ENCODE measurements at regions not wholly inside any gene's neighbourhood (a gene's known extent, or its start where the extent isn't known, plus 50 kb on each side); places are given as distances from the start of the nearest gene placed in this dataset.

DNA sequence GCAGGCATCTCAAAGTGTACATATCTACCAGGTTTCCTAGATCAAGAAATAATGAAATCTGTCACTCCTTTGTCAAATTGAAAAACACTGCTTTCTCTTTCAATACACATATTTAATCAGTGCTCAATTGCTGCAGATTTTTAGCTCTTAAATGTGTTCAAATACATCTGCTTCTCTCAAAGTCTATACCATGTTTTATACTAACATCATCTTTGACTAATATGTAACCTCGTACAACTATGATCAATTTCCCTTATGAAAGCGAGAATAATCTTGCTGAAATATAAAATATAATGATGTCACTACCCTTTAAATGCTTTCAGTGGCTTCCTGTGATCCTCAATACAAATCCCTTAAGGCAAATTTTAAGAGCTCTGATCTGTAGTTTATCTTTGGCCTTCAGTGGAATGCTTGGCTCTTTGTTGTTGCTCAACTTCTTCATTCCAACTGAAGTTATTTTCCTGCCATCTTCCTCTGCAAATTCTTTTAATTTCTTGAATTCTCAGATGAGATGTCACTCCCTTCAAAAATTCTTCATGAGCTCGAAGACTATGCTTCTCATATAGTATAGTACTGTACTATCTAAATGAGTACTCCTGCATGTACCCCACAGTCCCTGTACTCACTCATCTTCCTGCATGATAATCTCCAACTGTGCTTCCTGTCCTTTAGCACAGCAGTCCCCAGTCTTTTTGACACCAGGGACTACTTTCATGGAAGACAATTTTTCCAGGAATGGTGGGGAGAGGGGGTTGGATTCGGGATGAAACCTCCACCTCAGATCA, 545.1 kb upstream of the GJE1 start:
- H3K4me1 Mint-ChIP-seq = peaks cover 4% of the 10 kb centered on the region
- H3K36me3 Mint-ChIP-seq (ENCODE audit: low read depth) = no peaks in the 10 kb centered on the region
- H3K27me3 Mint-ChIP-seq = peaks cover 25% of the 10 kb centered on the region
- no peaks in the 10 kb centered on the region for H3K9me3 ChIP-seq (ENCODE audit: control insufficient read depth, low read length, poor library complexity, severe bottlenecking)
- H3K4me3 Mint-ChIP-seq = no peak overlapping the region
- ATAC-seq (no peak), DNase-seq (no peak)
- no peak overlapping the region for H3K27ac Mint-ChIP-seq

GRCh38 chr6:141580988-141581552, 551.7 kb upstream of the GJE1 start:
- peaks cover 6% of the 10 kb centered on the region for H3K27me3 Mint-ChIP-seq
- ATAC-seq (no peak), DNase-seq (no peak)
- H3K36me3 Mint-ChIP-seq (ENCODE audit: low read depth) = no peaks in the 10 kb centered on the region
- no peak overlapping the region for H3K27ac Mint-ChIP-seq
- H3K4me3 Mint-ChIP-seq = no peak overlapping the region
- peaks cover 2% of the 10 kb centered on the region for H3K4me1 Mint-ChIP-seq
- H3K9me3 ChIP-seq (ENCODE audit: control insufficient read depth, low read length, poor library complexity, severe bottlenecking) = no peaks in the 10 kb centered on the region

GRCh38 chr6:141580131-141580530, 552.6 kb upstream of the GJE1 start:
- Mint-ChIP-seq H3K27ac (no peak overlapping the region), H3K36me3 (ENCODE audit: low read depth) (no peaks in the 10 kb centered on the region), H3K27me3 (no peaks in the 10 kb centered on the region), H3K4me3 (no peak overlapping the region), H3K4me1 (peaks cover 2% of the 10 kb centered on the region)
- no peaks in the 10 kb centered on the region for H3K9me3 ChIP-seq (ENCODE audit: control insufficient read depth, low read length, poor library complexity, severe bottlenecking)
- no peak for DNase-seq
- no peak for ATAC-seq

DNA sequence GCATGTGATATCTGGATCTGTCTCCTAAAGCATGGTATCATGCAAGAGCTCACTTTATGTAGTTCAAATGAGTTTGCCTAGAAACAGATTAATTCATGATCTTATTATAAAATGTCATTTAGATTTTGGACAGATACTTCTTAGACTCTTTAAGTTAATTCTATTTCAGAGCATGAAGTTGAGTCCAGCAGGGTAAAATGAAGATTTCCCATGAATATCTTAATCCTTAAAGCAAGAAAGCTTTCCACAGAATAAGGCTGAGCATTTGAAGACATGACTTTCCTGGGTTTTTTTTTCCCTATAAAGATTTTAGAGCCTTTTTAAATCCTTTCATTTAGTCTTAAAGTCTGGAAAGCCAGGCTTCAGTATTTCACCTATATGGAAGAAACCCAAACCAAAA, 556.0 kb upstream of the GJE1 start:
- H3K4me1 Mint-ChIP-seq = no peaks in the 10 kb centered on the region
- H3K4me3 Mint-ChIP-seq = no peak overlapping the region
- no peaks in the 10 kb centered on the region for H3K9me3 ChIP-seq (ENCODE audit: control insufficient read depth, low read length, poor library complexity, severe bottlenecking)
- H3K27me3 Mint-ChIP-seq = no peaks in the 10 kb centered on the region
- ATAC-seq (no peak), DNase-seq (no peak)
- H3K36me3 Mint-ChIP-seq (ENCODE audit: low read depth) = no peaks in the 10 kb centered on the region
- no peak overlapping the region for H3K27ac Mint-ChIP-seq

- H3K27me3 Mint-ChIP-seq = peaks cover 10% of the 10 kb centered on the region
- H3K4me3 Mint-ChIP-seq = peak overlapping the region; percentile 93
Measured at GRCh38 chr6:141562851-141563763, 569.6 kb upstream of the GJE1 start.

GRCh38 chr6:141562186-141562811, 570.4 kb upstream of the GJE1 start:
- no peak for DNase-seq
- Mint-ChIP-seq H3K36me3 (ENCODE audit: low read depth) (no peaks in the 10 kb centered on the region), H3K4me1 (peaks cover 18% of the 10 kb centered on the region), H3K27me3 (peaks cover 10% of the 10 kb centered on the region), H3K27ac (peak overlapping the region; percentile 93), H3K4me3 (peak overlapping the region; percentile 93)
- ATAC-seq = peak; percentile 56
- no peaks in the 10 kb centered on the region for H3K9me3 ChIP-seq (ENCODE audit: control insufficient read depth, low read length, poor library complexity, severe bottlenecking)

More at GRCh38 chr6:141562851-141563763, 569.6 kb upstream of the GJE1 start:
- Mint-ChIP-seq H3K4me1 (peaks cover 18% of the 10 kb centered on the region), H3K36me3 (ENCODE audit: low read depth) (no peaks in the 10 kb centered on the region), H3K27ac (peak overlapping the region; percentile 93)
- H3K9me3 ChIP-seq (ENCODE audit: control insufficient read depth, low read length, poor library complexity, severe bottlenecking) = no peaks in the 10 kb centered on the region
- ATAC-seq (peak; percentile 97), DNase-seq (peak; percentile 14 to 53 (median 32))

GRCh38 chr6:141561154-141561553, 571.6 kb upstream of the GJE1 start:
- H3K4me3 Mint-ChIP-seq = no peak overlapping the region
- no peak for DNase-seq

DNA sequence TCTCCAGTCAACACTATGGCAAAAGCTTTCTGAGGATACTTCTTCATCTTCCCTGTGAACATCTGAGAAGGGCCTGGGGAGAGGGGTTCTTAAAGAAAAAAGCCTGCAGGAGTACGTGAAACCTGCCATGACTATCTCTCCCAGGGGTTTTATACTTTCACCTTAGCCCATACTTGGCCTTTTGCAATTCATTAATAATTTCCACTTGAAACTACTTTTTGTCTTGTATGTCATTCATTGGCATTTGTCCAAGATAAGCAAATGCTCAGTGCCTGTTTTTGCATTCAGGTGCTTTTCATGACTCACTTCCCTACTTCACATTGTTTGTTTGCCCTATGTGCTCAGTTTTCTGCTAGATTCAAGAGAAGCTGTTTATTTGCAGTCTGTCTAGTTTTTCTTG, 580.3 kb upstream of the GJE1 start:
- peaks cover 2% of the 10 kb centered on the region for H3K36me3 Mint-ChIP-seq (ENCODE audit: low read depth)
- H3K9me3 ChIP-seq (ENCODE audit: control insufficient read depth, low read length, poor library complexity, severe bottlenecking) = peaks cover 9% of the 10 kb centered on the region
- no peaks in the 10 kb centered on the region for H3K27me3 Mint-ChIP-seq
- H3K4me1 Mint-ChIP-seq = peaks cover 3% of the 10 kb centered on the region
- H3K27ac Mint-ChIP-seq = no peak overlapping the region
- DNase-seq (no peak), ATAC-seq (no peak)
- H3K4me3 Mint-ChIP-seq = no peak overlapping the region

More at GRCh38 chr6:141561154-141561553, 571.6 kb upstream of the GJE1 start:
- H3K36me3 Mint-ChIP-seq (ENCODE audit: low read depth) = no peaks in the 10 kb centered on the region
- peaks cover 18% of the 10 kb centered on the region for H3K4me1 Mint-ChIP-seq
- no peaks in the 10 kb centered on the region for H3K9me3 ChIP-seq (ENCODE audit: control insufficient read depth, low read length, poor library complexity, severe bottlenecking)
- H3K27ac Mint-ChIP-seq = no peak overlapping the region
- peaks cover 10% of the 10 kb centered on the region for H3K27me3 Mint-ChIP-seq
- ATAC-seq = no peak

DNA sequence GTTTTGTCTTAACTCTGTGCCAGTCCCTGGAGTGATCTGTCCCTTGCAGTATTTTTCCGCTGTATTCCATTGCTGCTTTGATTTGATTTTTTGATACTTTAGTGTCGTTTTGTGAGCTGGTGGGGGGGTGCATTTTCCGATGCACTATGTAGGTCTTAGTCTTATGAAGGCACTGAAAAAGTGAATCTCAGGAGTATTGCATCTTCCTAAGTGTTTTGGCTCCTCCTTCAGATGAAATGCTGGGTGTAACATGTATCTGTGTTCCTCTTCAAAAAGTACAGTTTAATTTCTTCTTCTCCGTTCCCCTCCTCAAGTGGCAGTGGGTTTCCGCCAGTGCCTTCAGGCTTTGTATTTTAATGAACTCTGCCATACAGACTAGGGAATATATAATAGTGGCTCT, 580.7 kb upstream of the GJE1 start:
- Mint-ChIP-seq H3K36me3 (ENCODE audit: low read depth) (peaks cover 2% of the 10 kb centered on the region), H3K27me3 (no peaks in the 10 kb centered on the region), H3K4me1 (peaks cover 3% of the 10 kb centered on the region), H3K4me3 (no peak overlapping the region), H3K27ac (no peak overlapping the region)
- no peak for DNase-seq
- no peak for ATAC-seq
- H3K9me3 ChIP-seq (ENCODE audit: control insufficient read depth, low read length, poor library complexity, severe bottlenecking) = peaks cover 9% of the 10 kb centered on the region

DNA sequence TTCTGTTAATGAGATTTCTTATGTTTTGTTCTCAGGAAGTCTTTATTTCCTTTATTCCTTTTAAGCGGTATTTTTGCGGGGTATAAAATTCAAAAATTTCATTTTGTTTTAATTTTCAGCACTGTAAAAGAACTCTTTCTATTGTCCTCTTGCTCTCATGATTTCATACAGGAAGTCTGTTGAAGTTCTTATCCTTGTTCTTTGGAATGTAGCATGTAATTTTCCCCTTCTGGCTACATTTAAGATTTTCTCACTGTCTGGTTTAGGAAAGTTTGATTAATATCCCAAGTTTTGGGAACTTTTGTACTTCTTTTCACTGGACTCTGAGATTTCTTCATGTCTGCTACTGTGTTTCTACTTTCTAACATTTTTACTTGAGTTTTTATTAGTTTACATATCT, 581.4 kb upstream of the GJE1 start:
- ATAC-seq = no peak
- H3K4me3 Mint-ChIP-seq = no peak overlapping the region
- H3K9me3 ChIP-seq (ENCODE audit: control insufficient read depth, low read length, poor library complexity, severe bottlenecking) = peaks cover 9% of the 10 kb centered on the region

GRCh38 chr6:141550471-141550870, 582.3 kb upstream of the GJE1 start:
- DNase-seq (no peak), ATAC-seq (no peak)
- Mint-ChIP-seq H3K36me3 (ENCODE audit: low read depth) (peaks cover 2% of the 10 kb centered on the region), H3K27ac (no peak overlapping the region), H3K4me3 (no peak overlapping the region), H3K27me3 (no peaks in the 10 kb centered on the region), H3K4me1 (peaks cover 3% of the 10 kb centered on the region)
- H3K9me3 ChIP-seq (ENCODE audit: control insufficient read depth, low read length, poor library complexity, severe bottlenecking) = peaks cover 9% of the 10 kb centered on the region

More for the DNA sequence above, 581.4 kb upstream of the GJE1 start:
- Mint-ChIP-seq H3K4me1 (peaks cover 3% of the 10 kb centered on the region), H3K27ac (no peak overlapping the region), H3K36me3 (ENCODE audit: low read depth) (peaks cover 2% of the 10 kb centered on the region), H3K27me3 (no peaks in the 10 kb centered on the region)
- no peak for DNase-seq

DNA sequence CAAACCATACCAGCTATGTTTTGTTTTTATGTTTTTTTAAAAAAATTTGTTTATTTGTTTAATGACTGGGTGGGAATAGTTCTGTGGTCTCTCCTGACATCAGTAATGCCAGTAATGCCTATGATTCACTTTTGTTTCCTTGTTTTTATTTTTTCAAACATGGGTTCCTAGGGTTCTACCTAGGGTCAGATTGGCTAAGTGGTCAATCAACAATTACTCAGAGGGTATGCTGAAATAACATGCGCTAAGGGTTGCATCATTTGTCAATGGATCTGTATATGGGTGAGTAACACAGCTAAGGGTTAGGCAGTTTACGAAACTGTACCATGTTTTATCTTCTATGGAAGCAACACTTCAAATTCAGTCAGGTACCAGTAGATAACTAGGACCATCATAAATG, 583.8 kb upstream of the GJE1 start:
- H3K27me3 Mint-ChIP-seq = no peaks in the 10 kb centered on the region
- H3K27ac Mint-ChIP-seq = no peak overlapping the region
- H3K4me1 Mint-ChIP-seq = no peaks in the 10 kb centered on the region
- no peak for DNase-seq
- peaks cover 9% of the 10 kb centered on the region for H3K9me3 ChIP-seq (ENCODE audit: control insufficient read depth, low read length, poor library complexity, severe bottlenecking)
- ATAC-seq = no peak
- H3K36me3 Mint-ChIP-seq (ENCODE audit: low read depth) = peaks cover 2% of the 10 kb centered on the region
- no peak overlapping the region for H3K4me3 Mint-ChIP-seq

Measured in T-helper 17 cell (primary cell).